ENCODE measurements at regions not wholly inside any gene's neighbourhood (a gene's known extent, or its start where the extent isn't known, plus 50 kb on each side); places are given as distances from the start of the nearest gene placed in this dataset.

GRCh38 chr18:73724958-73725357 is 422.7 kb downstream of the FBXO15 start:
- no peak for DNase-seq

GRCh38 chr18:73719611-73720010 is 428.0 kb downstream of the FBXO15 start:
- no peak for DNase-seq

GRCh38 chr18:73717570-73717969 is 430.1 kb downstream of the FBXO15 start:
- no peak for DNase-seq

- no peak for DNase-seq
Measured at GRCh38 chr18:73715210-73715670, 432.4 kb downstream of the FBXO15 start.

- no peak for DNase-seq
Measured at GRCh38 chr18:73714466-73714865, 433.2 kb downstream of the FBXO15 start.

GRCh38 chr18:73711256-73711655 is 436.4 kb downstream of the FBXO15 start:
- no peak for DNase-seq

- no peak for DNase-seq
Measured at GRCh38 chr18:73708591-73708990, 439.0 kb downstream of the FBXO15 start.

- no peak for DNase-seq
Measured at GRCh38 chr18:73707035-73707434, 440.6 kb downstream of the FBXO15 start.

GRCh38 chr18:73697353-73697752 is 450.3 kb downstream of the FBXO15 start:
- DNase-seq: no peak

GRCh38 chr18:73696698-73697097 is 450.9 kb downstream of the FBXO15 start:
- DNase-seq: no peak

- DNase-seq: no peak
Measured at GRCh38 chr18:73696171-73696570, 451.5 kb downstream of the FBXO15 start.

- no peak for DNase-seq
Measured at GRCh38 chr18:73693091-73693490, 454.5 kb downstream of the FBXO15 start.

GRCh38 chr18:73691624-73692023 is 456.0 kb downstream of the FBXO15 start:
- no peak for DNase-seq

- DNase-seq: no peak
Measured at GRCh38 chr18:73691118-73691517, 456.5 kb downstream of the FBXO15 start.

GRCh38 chr18:73690222-73690621 is 457.4 kb downstream of the FBXO15 start:
- no peak for DNase-seq

GRCh38 chr18:73688851-73689711 is 458.6 kb downstream of the FBXO15 start:
- no peak for DNase-seq

GRCh38 chr18:73688161-73688560 is 459.5 kb downstream of the FBXO15 start:
- DNase-seq: no peak

GRCh38 chr18:73684647-73685046 is 463.0 kb downstream of the FBXO15 start:
- DNase-seq: no peak

- DNase-seq: no peak
Measured at GRCh38 chr18:73683409-73684238, 464.0 kb downstream of the FBXO15 start.

GRCh38 chr18:73681912-73682311 is 465.7 kb downstream of the FBXO15 start:
- DNase-seq: no peak

GRCh38 chr18:73681398-73681797 is 466.2 kb downstream of the FBXO15 start:
- DNase-seq: no peak

- no peak for DNase-seq
Measured at GRCh38 chr18:73679941-73680712, 467.5 kb downstream of the FBXO15 start.

GRCh38 chr18:73677450-73677849 is 470.2 kb downstream of the FBXO15 start:
- DNase-seq: no peak

Data from NCI-H1048 (cell line).